Liver (tissue), 3 donors: ENCODE measurements at regions not wholly inside any gene's neighbourhood (a gene's known extent, or its start where the extent isn't known, plus 50 kb on each side); places are given as distances from the start of the nearest gene placed in this dataset.
A peak's percentile ranks its signal among the peaks of the same experiment; 100 is the strongest.

Experiments used
- EGR1 ChIP-seq, 2 donors: IDR thresholded peaks; 2 replicates each; pipeline ENCODE4 v1.6.1; 2016 to 2018; ENCODE audit warnings: antibody characterized with exemption in 2 of 2, low read depth in 2 of 2
- FOXA1 ChIP-seq: IDR thresholded peaks from 2 replicates; pipeline ENCODE4 v1.6.1; 2016; ENCODE audit warnings: antibody characterized with exemption
- GABPA ChIP-seq, 2 donors: IDR thresholded peaks in 1 of 2; conservative IDR thresholded peaks in 1 of 2; 2 replicates each; pipeline ENCODE4 v1.6.1; 2016; ENCODE audit warnings: antibody characterized with exemption in 2 of 2, mild to moderate bottlenecking in 1 of 2, moderate library complexity in 1 of 2
- HNF4A ChIP-seq, 2 donors: conservative IDR thresholded peaks; 2 replicates each; pipeline ENCODE4 v1.6.1; 2016; ENCODE audit warnings: antibody characterized with exemption in 2 of 2, mild to moderate bottlenecking in 2 of 2
- JUND ChIP-seq, 2 donors: IDR thresholded peaks; 2 replicates each; pipeline ENCODE4 v1.6.1; 2016; ENCODE audit warnings: antibody characterized with exemption in 2 of 2
- RAD21 ChIP-seq, 2 donors: IDR thresholded peaks; 2 replicates each; pipeline ENCODE4 v1.6.1; 2016; ENCODE audit warnings: antibody characterized with exemption in 2 of 2, mild to moderate bottlenecking in 2 of 2
- SP1 ChIP-seq: IDR thresholded peaks from 2 replicates; pipeline ENCODE4 v1.6.1; 2018; ENCODE audit warnings: antibody characterized with exemption, mild to moderate bottlenecking
- TAF1 ChIP-seq: conservative IDR thresholded peaks from 2 replicates; pipeline ENCODE4 v1.6.1; 2016; ENCODE audit warnings: antibody characterized with exemption, mild to moderate bottlenecking
- YY1 ChIP-seq: IDR thresholded peaks from 2 replicates; pipeline ENCODE4 v1.6.1; 2016; ENCODE audit warnings: antibody characterized with exemption, mild to moderate bottlenecking
- TF ChIP-seq, protein P1 (sequence below): fragments of 150-350 bp; IDR thresholded peaks from 2 replicates; pipeline ENCODE4 v1.5.1; 2017; ENCODE audit warnings: improper control_type of control experiment, low read depth, low read length; ENCODE audit not compliant: missing input control
- TF ChIP-seq, protein P2 (sequence below): IDR thresholded peaks from 2 replicates; pipeline ENCODE4 v1.6.1; 2016; ENCODE audit warnings: antibody characterized with exemption, mild to moderate bottlenecking
- TF ChIP-seq, protein P3 (sequence below): IDR thresholded peaks from 2 replicates; pipeline ENCODE4 v1.6.1; 2016; ENCODE audit warnings: antibody characterized with exemption
- TF ChIP-seq, protein P4 (sequence below): IDR thresholded peaks from 2 replicates; pipeline ENCODE4 v1.6.1; 2016; ENCODE audit warnings: antibody characterized with exemption
- donor health status: healthy.
- donor health status: healthy.

DNA sequence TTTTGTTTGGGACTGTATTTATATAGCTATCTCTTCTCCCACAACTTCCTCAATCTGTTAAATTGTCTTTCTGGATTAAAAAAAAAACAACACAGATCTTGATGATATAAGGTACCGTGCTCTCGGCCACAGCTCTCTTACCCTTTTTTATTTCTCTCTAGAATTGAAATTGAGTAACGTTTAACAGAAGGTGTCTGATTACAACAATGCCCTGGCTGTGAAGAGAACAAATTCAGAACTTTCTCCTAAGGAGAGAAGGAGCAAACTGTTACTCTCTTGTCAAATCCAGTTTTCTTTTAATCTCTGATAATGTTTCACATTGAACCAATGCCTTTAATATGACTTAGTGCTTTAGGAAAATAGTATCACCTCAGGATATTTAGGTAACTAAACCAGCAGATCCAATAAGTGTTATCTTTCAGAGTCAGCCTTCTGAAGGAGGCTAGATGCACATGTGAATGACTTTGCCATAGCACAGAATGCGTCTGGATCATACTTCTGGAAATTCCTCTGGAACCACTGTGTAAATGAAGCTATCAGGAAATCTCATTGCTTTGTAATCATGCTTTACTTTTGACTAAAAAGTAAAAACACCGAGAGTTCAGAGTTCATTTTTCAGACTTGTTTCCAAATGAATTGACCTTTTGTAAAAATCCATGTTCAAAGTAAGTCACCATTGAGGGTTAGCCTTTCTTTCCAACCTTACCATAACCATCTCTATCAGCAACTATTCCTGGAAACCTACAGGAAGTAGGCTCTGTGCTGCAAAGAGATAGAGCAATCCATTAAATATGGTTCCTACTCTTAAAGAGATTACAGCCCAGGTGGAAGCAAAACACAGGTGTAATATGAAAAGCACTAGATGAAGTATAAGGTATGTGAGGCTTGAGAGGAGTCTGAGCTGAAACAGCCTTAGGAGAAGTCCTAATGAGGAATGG, 147.0 kb upstream of the OSR1 start:
- TF ChIP-seq, protein P1, sequence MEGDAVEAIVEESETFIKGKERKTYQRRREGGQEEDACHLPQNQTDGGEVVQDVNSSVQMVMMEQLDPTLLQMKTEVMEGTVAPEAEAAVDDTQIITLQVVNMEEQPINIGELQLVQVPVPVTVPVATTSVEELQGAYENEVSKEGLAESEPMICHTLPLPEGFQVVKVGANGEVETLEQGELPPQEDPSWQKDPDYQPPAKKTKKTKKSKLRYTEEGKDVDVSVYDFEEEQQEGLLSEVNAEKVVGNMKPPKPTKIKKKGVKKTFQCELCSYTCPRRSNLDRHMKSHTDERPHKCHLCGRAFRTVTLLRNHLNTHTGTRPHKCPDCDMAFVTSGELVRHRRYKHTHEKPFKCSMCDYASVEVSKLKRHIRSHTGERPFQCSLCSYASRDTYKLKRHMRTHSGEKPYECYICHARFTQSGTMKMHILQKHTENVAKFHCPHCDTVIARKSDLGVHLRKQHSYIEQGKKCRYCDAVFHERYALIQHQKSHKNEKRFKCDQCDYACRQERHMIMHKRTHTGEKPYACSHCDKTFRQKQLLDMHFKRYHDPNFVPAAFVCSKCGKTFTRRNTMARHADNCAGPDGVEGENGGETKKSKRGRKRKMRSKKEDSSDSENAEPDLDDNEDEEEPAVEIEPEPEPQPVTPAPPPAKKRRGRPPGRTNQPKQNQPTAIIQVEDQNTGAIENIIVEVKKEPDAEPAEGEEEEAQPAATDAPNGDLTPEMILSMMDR: no peak
- TF ChIP-seq RAD21 (IDR thresholded peaks at IDR 0.05) (no peak), JUND (IDR thresholded peaks at IDR 0.05) (no peak), GABPA (IDR thresholded peaks at IDR 0.05 in 1 of 2, conservative IDR thresholded peaks at IDR 0.05 in 1 of 2) (no peak), YY1 (peak; percentile 39), HNF4A (conservative IDR thresholded peaks at IDR 0.05) (peak; percentile 60 to 65), SP1 (peak; percentile 29), FOXA1 (no peak), TAF1 (no peak), EGR1 (IDR thresholded peaks at IDR 0.05; ENCODE audit: low read depth in 2 of 2) (no peak)
- TF ChIP-seq, protein P2, sequence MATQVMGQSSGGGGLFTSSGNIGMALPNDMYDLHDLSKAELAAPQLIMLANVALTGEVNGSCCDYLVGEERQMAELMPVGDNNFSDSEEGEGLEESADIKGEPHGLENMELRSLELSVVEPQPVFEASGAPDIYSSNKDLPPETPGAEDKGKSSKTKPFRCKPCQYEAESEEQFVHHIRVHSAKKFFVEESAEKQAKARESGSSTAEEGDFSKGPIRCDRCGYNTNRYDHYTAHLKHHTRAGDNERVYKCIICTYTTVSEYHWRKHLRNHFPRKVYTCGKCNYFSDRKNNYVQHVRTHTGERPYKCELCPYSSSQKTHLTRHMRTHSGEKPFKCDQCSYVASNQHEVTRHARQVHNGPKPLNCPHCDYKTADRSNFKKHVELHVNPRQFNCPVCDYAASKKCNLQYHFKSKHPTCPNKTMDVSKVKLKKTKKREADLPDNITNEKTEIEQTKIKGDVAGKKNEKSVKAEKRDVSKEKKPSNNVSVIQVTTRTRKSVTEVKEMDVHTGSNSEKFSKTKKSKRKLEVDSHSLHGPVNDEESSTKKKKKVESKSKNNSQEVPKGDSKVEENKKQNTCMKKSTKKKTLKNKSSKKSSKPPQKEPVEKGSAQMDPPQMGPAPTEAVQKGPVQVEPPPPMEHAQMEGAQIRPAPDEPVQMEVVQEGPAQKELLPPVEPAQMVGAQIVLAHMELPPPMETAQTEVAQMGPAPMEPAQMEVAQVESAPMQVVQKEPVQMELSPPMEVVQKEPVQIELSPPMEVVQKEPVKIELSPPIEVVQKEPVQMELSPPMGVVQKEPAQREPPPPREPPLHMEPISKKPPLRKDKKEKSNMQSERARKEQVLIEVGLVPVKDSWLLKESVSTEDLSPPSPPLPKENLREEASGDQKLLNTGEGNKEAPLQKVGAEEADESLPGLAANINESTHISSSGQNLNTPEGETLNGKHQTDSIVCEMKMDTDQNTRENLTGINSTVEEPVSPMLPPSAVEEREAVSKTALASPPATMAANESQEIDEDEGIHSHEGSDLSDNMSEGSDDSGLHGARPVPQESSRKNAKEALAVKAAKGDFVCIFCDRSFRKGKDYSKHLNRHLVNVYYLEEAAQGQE: no peak
- TF ChIP-seq, protein P3, sequence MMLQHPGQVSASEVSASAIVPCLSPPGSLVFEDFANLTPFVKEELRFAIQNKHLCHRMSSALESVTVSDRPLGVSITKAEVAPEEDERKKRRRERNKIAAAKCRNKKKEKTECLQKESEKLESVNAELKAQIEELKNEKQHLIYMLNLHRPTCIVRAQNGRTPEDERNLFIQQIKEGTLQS: no peak
- TF ChIP-seq, protein P4, sequence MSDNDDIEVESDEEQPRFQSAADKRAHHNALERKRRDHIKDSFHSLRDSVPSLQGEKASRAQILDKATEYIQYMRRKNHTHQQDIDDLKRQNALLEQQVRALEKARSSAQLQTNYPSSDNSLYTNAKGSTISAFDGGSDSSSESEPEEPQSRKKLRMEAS: no peak
